ENCODE measurements at regions not wholly inside any gene's neighbourhood (a gene's known extent, or its start where the extent isn't known, plus 50 kb on each side); places are given as distances from the start of the nearest gene placed in this dataset.

DNA sequence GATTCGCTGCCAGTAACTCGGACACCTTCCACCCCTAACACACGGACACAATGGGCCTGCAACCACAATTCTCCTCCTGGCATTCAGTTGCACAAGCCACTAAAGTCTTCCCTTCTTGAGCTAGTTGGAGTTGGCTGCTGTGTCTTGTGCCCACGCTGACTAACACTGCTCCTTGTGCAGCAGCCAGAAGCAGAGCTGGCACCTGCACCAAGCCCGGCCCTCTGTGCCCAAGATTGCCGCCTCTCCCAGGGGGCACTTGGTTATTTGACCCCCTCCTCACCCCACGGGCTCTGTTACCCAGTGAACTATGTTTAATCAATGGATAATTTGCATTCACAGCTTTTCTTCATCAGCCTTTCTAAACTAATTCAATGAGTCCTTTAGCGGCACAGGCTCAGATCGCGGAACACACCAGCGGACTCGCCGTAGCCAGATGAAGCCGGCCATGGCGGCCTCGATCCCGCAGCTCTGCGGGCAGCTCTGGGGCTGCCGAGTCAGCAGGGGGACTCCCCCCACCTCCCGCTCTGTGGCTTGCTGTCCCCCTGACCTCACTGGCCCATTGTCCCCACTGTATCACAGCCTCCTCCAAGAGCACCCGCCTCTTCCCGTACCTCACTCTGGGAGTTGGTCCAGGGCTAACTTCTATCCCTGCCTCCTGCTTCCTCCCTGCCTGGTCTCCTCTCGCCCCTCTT is 94.8 kb upstream of the AFDN start:
- H3K4me3 ChIP-seq (ENCODE audit: control insufficient read depth, low read depth, low read length) = no peak overlapping the region
- TF ChIP-seq, protein P1, sequence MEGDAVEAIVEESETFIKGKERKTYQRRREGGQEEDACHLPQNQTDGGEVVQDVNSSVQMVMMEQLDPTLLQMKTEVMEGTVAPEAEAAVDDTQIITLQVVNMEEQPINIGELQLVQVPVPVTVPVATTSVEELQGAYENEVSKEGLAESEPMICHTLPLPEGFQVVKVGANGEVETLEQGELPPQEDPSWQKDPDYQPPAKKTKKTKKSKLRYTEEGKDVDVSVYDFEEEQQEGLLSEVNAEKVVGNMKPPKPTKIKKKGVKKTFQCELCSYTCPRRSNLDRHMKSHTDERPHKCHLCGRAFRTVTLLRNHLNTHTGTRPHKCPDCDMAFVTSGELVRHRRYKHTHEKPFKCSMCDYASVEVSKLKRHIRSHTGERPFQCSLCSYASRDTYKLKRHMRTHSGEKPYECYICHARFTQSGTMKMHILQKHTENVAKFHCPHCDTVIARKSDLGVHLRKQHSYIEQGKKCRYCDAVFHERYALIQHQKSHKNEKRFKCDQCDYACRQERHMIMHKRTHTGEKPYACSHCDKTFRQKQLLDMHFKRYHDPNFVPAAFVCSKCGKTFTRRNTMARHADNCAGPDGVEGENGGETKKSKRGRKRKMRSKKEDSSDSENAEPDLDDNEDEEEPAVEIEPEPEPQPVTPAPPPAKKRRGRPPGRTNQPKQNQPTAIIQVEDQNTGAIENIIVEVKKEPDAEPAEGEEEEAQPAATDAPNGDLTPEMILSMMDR (conservative IDR thresholded peaks at IDR 0.05; ENCODE audit: control insufficient read depth, insufficient read depth, low read depth, low read length) = no peak
- no peak for DNase-seq (ENCODE audit: low read depth)

DNA sequence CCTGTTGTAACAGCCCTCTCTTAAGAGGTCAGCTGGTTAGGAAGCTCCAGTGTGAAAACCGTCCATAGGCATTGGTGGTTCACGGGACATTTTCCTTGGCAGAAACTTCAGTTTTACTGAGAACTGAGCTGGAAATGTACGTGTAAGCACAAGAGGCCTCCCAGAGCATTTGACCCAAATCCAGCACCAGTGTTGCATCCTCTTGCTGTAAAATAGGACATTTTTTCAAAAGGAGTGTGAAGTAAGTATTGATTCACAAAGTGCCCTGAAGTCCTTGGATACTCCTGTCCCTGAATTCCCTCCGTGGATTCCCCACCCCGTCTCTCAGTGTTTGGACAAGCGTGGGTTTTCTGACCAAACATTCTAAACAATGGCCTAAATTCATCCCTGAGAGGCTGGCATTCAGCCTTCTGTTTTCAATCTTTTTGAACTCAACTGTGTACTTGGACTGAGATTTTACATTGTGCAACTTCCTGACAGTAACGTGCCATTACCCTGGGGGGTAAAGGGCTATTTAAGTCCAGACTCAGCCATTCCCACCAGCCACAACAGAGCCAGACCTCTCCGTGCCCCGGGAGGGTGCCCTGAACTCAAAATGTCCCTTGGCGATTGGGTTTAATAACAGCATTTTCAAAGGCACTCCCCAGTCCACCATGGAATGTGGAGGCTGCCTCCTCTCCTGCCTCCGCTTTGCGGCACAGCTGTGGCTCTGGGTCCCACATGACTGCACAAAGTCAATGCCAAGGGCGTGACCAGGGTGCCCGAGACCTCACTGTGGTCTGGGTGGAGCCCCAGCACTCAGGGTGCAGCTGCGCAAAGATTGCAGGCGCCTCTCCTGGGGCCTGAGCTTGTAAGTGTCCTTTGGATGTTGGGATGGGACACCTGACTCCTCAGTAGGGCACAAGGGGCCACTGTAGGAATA is 92.7 kb upstream of the AFDN start:
- no peak overlapping the region for H3K4me3 ChIP-seq (ENCODE audit: control insufficient read depth, low read depth, low read length)
- TF ChIP-seq, protein P1 (conservative IDR thresholded peaks at IDR 0.05; ENCODE audit: control insufficient read depth, insufficient read depth, low read depth, low read length) = no peak
- peak; percentile 31 for DNase-seq (ENCODE audit: low read depth)

DNA sequence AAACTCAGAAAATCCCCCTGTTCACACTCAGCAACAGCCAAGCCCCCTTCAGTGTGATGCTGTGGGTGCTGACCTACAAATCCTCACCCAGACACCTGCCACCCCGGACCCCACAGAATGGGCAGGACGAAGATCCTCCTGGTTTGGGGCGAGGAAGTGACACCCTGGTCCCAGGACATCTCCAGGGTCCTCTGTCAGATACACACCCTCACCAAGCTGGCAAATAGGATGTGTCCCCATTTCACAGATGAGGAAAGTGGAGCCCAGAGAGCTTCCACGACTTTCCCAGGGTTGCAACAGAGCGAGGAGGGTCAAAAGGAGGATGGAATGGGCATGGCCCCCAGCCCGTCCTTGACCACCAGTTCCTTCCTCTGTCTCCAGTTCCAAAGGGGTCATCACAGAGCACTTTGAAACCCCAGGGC is 92.0 kb upstream of the AFDN start:
- DNase-seq (ENCODE audit: low read depth) = no peak
- TF ChIP-seq, protein P1 (conservative IDR thresholded peaks at IDR 0.05; ENCODE audit: control insufficient read depth, insufficient read depth, low read depth, low read length) = no peak

DNA sequence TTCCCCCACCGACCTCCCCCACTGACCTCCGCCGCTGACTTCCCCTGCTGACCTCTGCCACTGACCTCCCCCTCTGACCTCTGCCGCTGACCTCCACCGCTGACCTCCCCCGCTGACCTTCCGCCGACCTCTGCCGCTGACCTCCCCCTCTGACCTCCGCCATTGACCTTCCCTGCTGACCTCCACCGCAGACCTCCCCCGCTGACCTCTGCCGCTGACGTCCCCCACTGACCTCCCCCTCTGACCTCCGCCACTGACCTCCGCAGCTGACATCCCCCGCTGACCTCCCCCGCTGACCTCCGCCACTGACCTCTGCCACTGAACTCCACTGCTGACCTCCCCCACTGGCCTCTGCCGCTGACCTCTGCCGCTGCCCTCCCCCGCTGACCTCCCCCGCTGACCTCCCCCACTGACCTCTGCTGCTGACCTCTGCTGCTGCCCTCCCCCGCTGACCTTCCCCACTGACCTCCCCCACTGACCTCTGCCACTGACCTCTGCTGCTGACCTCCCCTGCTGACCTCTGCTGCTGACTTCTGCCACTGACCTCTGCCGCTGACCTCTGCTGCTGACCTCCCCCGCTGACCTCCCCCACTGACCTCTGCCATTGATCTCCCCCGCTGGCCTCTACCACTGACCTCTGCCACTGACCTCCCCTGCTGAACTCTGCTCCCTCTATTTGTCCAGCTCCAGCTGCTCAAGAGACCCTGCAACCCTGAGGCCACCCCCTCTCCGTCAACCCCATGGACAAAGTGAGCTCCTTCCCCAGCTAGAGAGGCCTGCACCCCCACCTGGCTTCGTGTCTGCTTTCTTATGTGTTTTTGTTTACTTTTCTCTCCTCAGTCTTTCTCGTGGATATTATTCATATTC is 91.4 kb upstream of the AFDN start:
- TF ChIP-seq, protein P1 (conservative IDR thresholded peaks at IDR 0.05; ENCODE audit: control insufficient read depth, insufficient read depth, low read depth, low read length) = no peak

More for the DNA sequence above, 92.0 kb upstream of the AFDN start:
- no peak overlapping the region for H3K4me3 ChIP-seq (ENCODE audit: control insufficient read depth, low read depth, low read length)

DNA sequence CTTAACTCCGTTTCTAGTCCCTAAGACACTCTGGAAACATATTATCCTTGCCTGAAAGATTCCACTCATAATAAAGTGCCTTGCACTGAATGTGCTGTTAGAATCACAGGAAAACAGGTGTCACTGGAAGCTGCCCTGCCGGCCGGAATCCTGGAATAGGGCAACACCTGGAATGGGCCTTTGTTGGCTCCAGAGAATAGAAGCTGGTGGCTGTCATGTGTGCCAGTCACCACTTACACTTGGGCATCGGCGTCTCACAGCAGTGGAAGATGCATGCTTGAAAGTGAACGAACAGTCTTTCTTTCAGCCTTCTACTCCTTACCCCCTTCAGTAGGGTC is 90.8 kb upstream of the AFDN start:
- H3K4me3 ChIP-seq (ENCODE audit: control insufficient read depth, low read depth, low read length) = no peak overlapping the region
- no peak for DNase-seq (ENCODE audit: low read depth)
- TF ChIP-seq, protein P1 (conservative IDR thresholded peaks at IDR 0.05; ENCODE audit: control insufficient read depth, insufficient read depth, low read depth, low read length) = no peak

More for the DNA sequence above, 91.4 kb upstream of the AFDN start:
- no peak for DNase-seq (ENCODE audit: low read depth)
- no peak overlapping the region for H3K4me3 ChIP-seq (ENCODE audit: control insufficient read depth, low read depth, low read length)

DNA sequence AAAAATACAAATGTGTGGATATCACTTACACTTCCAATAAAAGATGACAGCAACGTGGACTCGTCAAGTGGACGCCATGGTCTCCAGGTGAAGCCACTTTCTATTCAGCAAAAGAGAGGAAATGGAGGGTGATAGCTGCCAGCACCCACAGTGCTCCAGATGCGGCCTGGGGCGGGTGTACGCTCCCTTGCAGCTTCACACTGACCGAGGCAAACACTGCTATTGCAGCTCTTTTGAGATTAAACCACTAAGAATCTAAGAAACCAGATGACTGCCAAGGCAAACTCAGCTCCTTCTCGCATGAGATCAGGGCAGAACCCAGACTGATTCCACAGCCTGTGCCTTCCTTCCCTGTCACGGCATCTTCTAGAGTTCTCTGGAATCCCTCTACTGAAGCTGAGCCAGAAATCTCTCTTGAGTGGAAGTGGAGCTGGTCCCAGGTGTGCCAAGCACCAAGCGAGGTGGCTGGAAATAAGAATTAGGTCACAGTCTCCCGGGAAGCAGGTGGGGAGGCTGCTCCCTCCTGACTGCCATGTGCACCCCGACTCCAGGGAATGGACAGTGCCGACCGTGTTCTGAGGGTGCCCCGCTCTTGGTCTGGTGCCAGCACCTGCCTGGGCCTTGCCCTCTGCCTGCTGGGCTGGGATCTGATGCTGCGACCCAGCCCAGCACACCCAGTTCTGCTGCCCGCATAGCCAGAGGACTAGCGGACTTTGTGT is 90.1 kb upstream of the AFDN start:
- TF ChIP-seq, protein P1 (conservative IDR thresholded peaks at IDR 0.05; ENCODE audit: control insufficient read depth, insufficient read depth, low read depth, low read length) = no peak
- DNase-seq (ENCODE audit: low read depth) = no peak

More for the DNA sequence above, 90.1 kb upstream of the AFDN start:
- no peak overlapping the region for H3K4me3 ChIP-seq (ENCODE audit: control insufficient read depth, low read depth, low read length)

Measured in fibroblast of mammary gland (primary cell).